Esophagus squamous epithelium (tissue), 5 donors: ENCODE measurements at regions not wholly inside any gene's neighbourhood (a gene's known extent, or its start where the extent isn't known, plus 50 kb on each side); places are given as distances from the start of the nearest gene placed in this dataset.

Source experiments
- DNase-seq: peaks from one replicate; lab custom pipeline; 2025; lab: John Stamatoyannopoulos, UW
- H3K27ac ChIP-seq, 4 donors: fragments of 200-600 bp; sonication (generic); one replicate each; pipeline ENCODE4 v1.5.1; 2016 to 2019; ENCODE audit warnings: mild to moderate bottlenecking in 1 of 4
- H3K27me3 ChIP-seq, 4 donors: fragments of 200-600 bp; sonication (generic); 1 replicate in 3 of 4; 2 replicates in 1 of 4; pipeline versions ENCODE4 v1.5.1 to v1.6.0; 2017 to 2021; ENCODE audit warnings: antibody characterized with exemption in 1 of 4
- H3K36me3 ChIP-seq, 3 donors: fragments of 200-600 bp; sonication (generic); one replicate each; pipeline ENCODE4 v1.5.1; 2016 to 2019
- H3K4me1 ChIP-seq, 3 donors: fragments of 200-600 bp; sonication (generic); one replicate each; pipeline ENCODE4 v1.5.1; 2017 to 2019
- H3K4me3 ChIP-seq, 4 donors: fragments of 200-600 bp; sonication (generic); 1 replicate in 3 of 4; 2 replicates in 1 of 4; pipeline ENCODE4 v1.5.1; 2016 to 2019; ENCODE audit warnings: mild to moderate bottlenecking in 2 of 4, moderate library complexity in 1 of 4
- H3K9me3 ChIP-seq, 3 donors: fragments of 200-600 bp; sonication (generic); one replicate each; pipeline ENCODE4 v1.5.1; 2016 to 2019
- CTCF ChIP-seq, 6 experiments: fragments of 450-650 bp in 4 of 6; fragments of 200-600 bp in 2 of 6; sonication (generic) in 2 of 6; IDR thresholded peaks; one replicate each; pipeline ENCODE4 v1.5.1; 2016 to 2019; ENCODE audit warnings: antibody characterized with exemption in 6 of 6, mild to moderate bottlenecking in 4 of 6, moderate library complexity in 4 of 6
- POLR2A ChIP-seq, 4 donors: fragments of 450-650 bp; IDR thresholded peaks; one replicate each; pipeline ENCODE4 v1.6.1; 2017; ENCODE audit warnings: antibody characterized with exemption in 4 of 4, mild to moderate bottlenecking in 4 of 4, moderate library complexity in 3 of 4
- WGBS, 2 donors: methylation state at CpG; one replicate each; pipeline ENCODE4 v1.1.5; 2018; 5-methylcytosine and 5-hydroxymethylcytosine counted together
- intact Hi-C: fragments of 100-400 bp; cut with DNase I; formaldehyde crosslinking; loops from one replicate; pipeline ENCODE4 v1.15.0; 2022
- donor health status: DM: yes; HTN: yes; CAD: no.

GRCh38 chr2:42984617-42985016 is 192.2 kb upstream of the HAAO start:
- TF ChIP-seq CTCF (IDR thresholded peaks at IDR 0.05) (no peak), POLR2A (IDR thresholded peaks at IDR 0.05) (no peak)
- Histone ChIP-seq H3K4me1 (no peaks in the 10 kb centered on the region), H3K36me3 (no peaks in the 10 kb centered on the region), H3K9me3 (no peaks in the 10 kb centered on the region), H3K27me3 (no peaks in the 10 kb centered on the region), H3K27ac (no peak overlapping the region), H3K4me3 (no peak overlapping the region)
- WGBS, 2 donors, result 69 to 80% methylated on average over 6 of the region's 6 CpGs
- no peak for DNase-seq
- intact Hi-C loops, result no loop called here

- intact Hi-C loops, result no loop called here
- Histone ChIP-seq H3K9me3 (no peaks in the 10 kb centered on the region), H3K27me3 (no peaks in the 10 kb centered on the region), H3K4me1 (no peaks in the 10 kb centered on the region), H3K27ac (no peak overlapping the region), H3K36me3 (no peaks in the 10 kb centered on the region), H3K4me3 (no peak overlapping the region)
- DNase-seq, result no peak
- 84 to 85% methylated on average over 6 of the region's 6 CpGs for WGBS, 2 donors
- TF ChIP-seq POLR2A (IDR thresholded peaks at IDR 0.05) (no peak), CTCF (IDR thresholded peaks at IDR 0.05) (no peak)
Measured at GRCh38 chr2:42984081-42984480, 191.7 kb upstream of the HAAO start.

- no peak overlapping the region for H3K4me3 ChIP-seq
- H3K9me3 ChIP-seq, result no peaks in the 10 kb centered on the region
- 86 to 94% methylated on average over 9 of the region's 9 CpGs for WGBS, 2 donors
- H3K4me1 ChIP-seq, result peaks cover 0 to 7% (median 0%) of the 10 kb centered on the region in 3 donors
- H3K36me3 ChIP-seq, result no peaks in the 10 kb centered on the region
- intact Hi-C loops, result no loop called here
- no peak overlapping the region for H3K27ac ChIP-seq
- no peaks in the 10 kb centered on the region for H3K27me3 ChIP-seq
- no peak for DNase-seq
- TF ChIP-seq CTCF (IDR thresholded peaks at IDR 0.05), result no peak
- TF ChIP-seq POLR2A (IDR thresholded peaks at IDR 0.05), result no peak
Measured at GRCh38 chr2:42980764-42981416, 188.5 kb upstream of the HAAO start.

- no peak for DNase-seq
- peaks cover 5 to 13% (median 6%) of the 10 kb centered on the region in 3 donors for H3K4me1 ChIP-seq
- no peaks in the 10 kb centered on the region for H3K9me3 ChIP-seq
- no peaks in the 10 kb centered on the region for H3K36me3 ChIP-seq
- intact Hi-C loops, result loop anchor here (10.0 kb wide), 1 partner anchor 245 kb away; the partner anchor contains the start of gene ZFP36L2
- 89 to 90% methylated on average over 12 to 16 of the region's 16 CpGs for WGBS, 2 donors
- TF ChIP-seq POLR2A (IDR thresholded peaks at IDR 0.05) (no peak), CTCF (IDR thresholded peaks at IDR 0.05) (no peak)
- H3K4me3 ChIP-seq, result no peak overlapping the region
- H3K27me3 ChIP-seq, result no peaks in the 10 kb centered on the region
- no peak overlapping the region for H3K27ac ChIP-seq
Measured at GRCh38 chr2:42979870-42980763, 187.7 kb upstream of the HAAO start.

- WGBS, 2 donors, result 73 to 79% methylated on average over 4 of the region's 5 CpGs
- DNase-seq, result no peak
- intact Hi-C loops, result loop anchor here (10.0 kb wide), 1 partner anchor 245 kb away; the partner anchor contains the start of gene ZFP36L2
- TF ChIP-seq POLR2A (IDR thresholded peaks at IDR 0.05) (no peak), CTCF (IDR thresholded peaks at IDR 0.05) (peak in 1 of 6 experiments; percentile 4)
- H3K9me3 ChIP-seq, result no peaks in the 10 kb centered on the region
- H3K27me3 ChIP-seq, result no peaks in the 10 kb centered on the region
- H3K36me3 ChIP-seq, result no peaks in the 10 kb centered on the region
- H3K4me3 ChIP-seq, result no peak overlapping the region
- no peak overlapping the region for H3K27ac ChIP-seq
- H3K4me1 ChIP-seq, result peaks cover 12 to 20% (median 13%) of the 10 kb centered on the region in 3 donors
Measured at GRCh38 chr2:42979416-42979869, 187.1 kb upstream of the HAAO start.
